ENCODE measurements at regions not wholly inside any gene's neighbourhood (a gene's known extent, or its start where the extent isn't known, plus 50 kb on each side); places are given as distances from the start of the nearest gene placed in this dataset.

- DNase-seq (ENCODE audit: low read depth in 1 of 2, low spot score in 1 of 2): no peak
- Histone ChIP-seq H3K4me3 (replicated peaks; ENCODE audit: insufficient read depth, low read length) (no peak overlapping the region), H3K27ac (replicated peaks) (no peak overlapping the region), H3K27me3 (ENCODE audit: insufficient read depth, poor library complexity, severe bottlenecking) (no peaks in the 10 kb centered on the region)
- no peak for TF ChIP-seq SPI1 (IDR thresholded peaks at IDR 0.05; ENCODE audit: borderline replicate concordance, low read depth)
- TF ChIP-seq GABPA (IDR thresholded peaks at IDR 0.05; ENCODE audit: low read depth): no peak
- no peak for TF ChIP-seq REST (IDR thresholded peaks at IDR 0.05; ENCODE audit: insufficient replicate concordance, low read depth)
- no peak for TF ChIP-seq POLR2AphosphoS5 (IDR thresholded peaks at IDR 0.05; ENCODE audit: low read depth)
- no peak for TF ChIP-seq CTCF (IDR thresholded peaks at IDR 0.05; ENCODE audit: insufficient read depth, low read length)
Observed at GRCh38 chr6:121677571-121677970, 242.1 kb downstream of the GJA1 start.

- no peak for TF ChIP-seq POLR2AphosphoS5 (IDR thresholded peaks at IDR 0.05; ENCODE audit: low read depth)
- no peak for TF ChIP-seq GABPA (IDR thresholded peaks at IDR 0.05; ENCODE audit: low read depth)
- no peak for TF ChIP-seq SPI1 (IDR thresholded peaks at IDR 0.05; ENCODE audit: borderline replicate concordance, low read depth)
- no peak for TF ChIP-seq CTCF (IDR thresholded peaks at IDR 0.05; ENCODE audit: insufficient read depth, low read length)
- no peak for TF ChIP-seq REST (IDR thresholded peaks at IDR 0.05; ENCODE audit: insufficient replicate concordance, low read depth)
- H3K27me3 ChIP-seq (ENCODE audit: insufficient read depth, poor library complexity, severe bottlenecking): no peaks in the 10 kb centered on the region
- no peak for DNase-seq (ENCODE audit: low read depth in 1 of 2, low spot score in 1 of 2)
- H3K4me3 ChIP-seq (replicated peaks; ENCODE audit: insufficient read depth, low read length): no peak overlapping the region
- H3K27ac ChIP-seq (replicated peaks): no peak overlapping the region
Observed at GRCh38 chr6:121678245-121678644, 242.8 kb downstream of the GJA1 start.

- TF ChIP-seq POLR2AphosphoS5 (IDR thresholded peaks at IDR 0.05; ENCODE audit: low read depth) (no peak), CTCF (IDR thresholded peaks at IDR 0.05; ENCODE audit: insufficient read depth, low read length) (no peak), SPI1 (IDR thresholded peaks at IDR 0.05; ENCODE audit: borderline replicate concordance, low read depth) (no peak), GABPA (IDR thresholded peaks at IDR 0.05; ENCODE audit: low read depth) (no peak), REST (IDR thresholded peaks at IDR 0.05; ENCODE audit: insufficient replicate concordance, low read depth) (no peak)
- no peak overlapping the region for H3K4me3 ChIP-seq (replicated peaks; ENCODE audit: insufficient read depth, low read length)
- no peaks in the 10 kb centered on the region for H3K27me3 ChIP-seq (ENCODE audit: insufficient read depth, poor library complexity, severe bottlenecking)
- H3K27ac ChIP-seq (replicated peaks): no peak overlapping the region
- no peak for DNase-seq (ENCODE audit: low read depth in 1 of 2, low spot score in 1 of 2)
Observed at GRCh38 chr6:121680058-121680457, 244.6 kb downstream of the GJA1 start.
